GM23248 (cell line): ENCODE measurements at regions not wholly inside any gene's neighbourhood (a gene's known extent, or its start where the extent isn't known, plus 50 kb on each side); places are given as distances from the start of the nearest gene placed in this dataset.

Experiments used
- EZH2 ChIP-seq: fragments of 200-600 bp; sonication (generic); IDR thresholded peaks from 2 replicates; pipeline ENCODE4 v1.6.1; 2018; ENCODE audit warnings: antibody characterized with exemption, mild to moderate bottlenecking; ENCODE audit not compliant: insufficient read depth, poor library complexity, severe bottlenecking
- EZH2phosphoT487 ChIP-seq: fragments of 200-600 bp; sonication (generic); IDR thresholded peaks from 2 replicates; pipeline ENCODE4 v1.6.1; 2018; ENCODE audit warnings: antibody characterized with exemption, moderate library complexity, mild to moderate bottlenecking, low read depth; ENCODE audit not compliant: insufficient read depth

GRCh38 chr1:38210895-38211177, 164.2 kb upstream of the POU3F1 start:
- no peak for TF ChIP-seq EZH2
- TF ChIP-seq EZH2phosphoT487, result no peak
